ENCODE measurements at regions not wholly inside any gene's neighbourhood (a gene's known extent, or its start where the extent isn't known, plus 50 kb on each side); places are given as distances from the start of the nearest gene placed in this dataset.
"Not testable (repeated sequence)": the region's sequence is repeated elsewhere in the genome, so short reads cannot be mapped to it uniquely, and the experiment has no call there.

GRCh38 chrX:63285375-63285774 is 65.8 kb downstream of the SPIN4 start:
- no peak for DNase-seq (ENCODE audit: low spot score)

GRCh38 chrX:63284659-63285058 is 66.5 kb downstream of the SPIN4 start:
- DNase-seq (ENCODE audit: low spot score), result no peak

GRCh38 chrX:63283348-63283747 is 67.8 kb downstream of the SPIN4 start:
- DNase-seq (ENCODE audit: low spot score), result no peak

- no peak for DNase-seq (ENCODE audit: low spot score)
Observed at GRCh38 chrX:63282828-63283227, 68.3 kb downstream of the SPIN4 start.

GRCh38 chrX:63282077-63282476 is 69.1 kb downstream of the SPIN4 start:
- no peak for DNase-seq (ENCODE audit: low spot score)

GRCh38 chrX:63281465-63281864 is 69.7 kb downstream of the SPIN4 start:
- no peak for DNase-seq (ENCODE audit: low spot score)

- DNase-seq (ENCODE audit: low spot score), result not testable (repeated sequence)
Observed at GRCh38 chrX:63277394-63277793, 73.7 kb downstream of the SPIN4 start.

- DNase-seq (ENCODE audit: low spot score), result peak; percentile 33
Observed at GRCh38 chrX:63275127-63275526, 76.0 kb downstream of the SPIN4 start.

- no peak for DNase-seq (ENCODE audit: low spot score)
Observed at GRCh38 chrX:63270873-63271272, 80.3 kb downstream of the SPIN4 start.

- DNase-seq (ENCODE audit: low spot score), result no peak
Observed at GRCh38 chrX:63258144-63258543, 93.0 kb downstream of the SPIN4 start.

GRCh38 chrX:63250253-63250868 is 100.8 kb downstream of the SPIN4 start:
- DNase-seq (ENCODE audit: low spot score), result peak; percentile 80

GRCh38 chrX:63242689-63243088 is 108.4 kb downstream of the SPIN4 start:
- DNase-seq (ENCODE audit: low spot score), result not testable (repeated sequence)

- not testable (repeated sequence) for DNase-seq (ENCODE audit: low spot score)
Observed at GRCh38 chrX:63235963-63236362, 115.2 kb downstream of the SPIN4 start.

- DNase-seq (ENCODE audit: low spot score), result not testable (repeated sequence)
Observed at GRCh38 chrX:63233013-63233412, 118.1 kb downstream of the SPIN4 start.

GRCh38 chrX:63218202-63218601 is 132.9 kb downstream of the SPIN4 start:
- DNase-seq (ENCODE audit: low spot score), result not testable (repeated sequence)

- DNase-seq (ENCODE audit: low spot score), result not testable (repeated sequence)
Observed at GRCh38 chrX:63217549-63217948, 133.6 kb downstream of the SPIN4 start.

GRCh38 chrX:63209645-63210044 is 141.5 kb downstream of the SPIN4 start:
- not testable (repeated sequence) for DNase-seq (ENCODE audit: low spot score)

- DNase-seq (ENCODE audit: low spot score), result not testable (repeated sequence)
Observed at GRCh38 chrX:63209128-63209527, 142.0 kb downstream of the SPIN4 start.

- DNase-seq (ENCODE audit: low spot score), result not testable (repeated sequence)
Observed at GRCh38 chrX:63204266-63205074, 146.7 kb downstream of the SPIN4 start.

GRCh38 chrX:63201987-63202386 is 149.1 kb downstream of the SPIN4 start:
- DNase-seq (ENCODE audit: low spot score), result not testable (repeated sequence)

GRCh38 chrX:63198693-63199092 is 152.4 kb downstream of the SPIN4 start:
- DNase-seq (ENCODE audit: low spot score), result not testable (repeated sequence)

- not testable (repeated sequence) for DNase-seq (ENCODE audit: low spot score)
Observed at GRCh38 chrX:63192366-63193041, 158.6 kb downstream of the SPIN4 start.

- DNase-seq (ENCODE audit: low spot score), result peak; percentile 39
Observed at GRCh38 chrX:63186137-63186536, 165.0 kb downstream of the SPIN4 start.
